ENCODE measurements at regions not wholly inside any gene's neighbourhood (a gene's known extent, or its start where the extent isn't known, plus 50 kb on each side); places are given as distances from the start of the nearest gene placed in this dataset.

GRCh38 chr14:85974602-85975001 is 444.7 kb downstream of the FLRT2 start:
- Mint-ChIP-seq H3K27me3 (ENCODE audit: insufficient read depth, low read depth) (peaks cover 2% of the 10 kb centered on the region), H3K4me3 (no peak overlapping the region), H3K4me1 (no peaks in the 10 kb centered on the region), H3K9me3 (peaks cover 24% of the 10 kb centered on the region), H3K27ac (no peak overlapping the region), H3K36me3 (no peaks in the 10 kb centered on the region)
- Histone ChIP-seq H3K4me2 (no peak overlapping the region), H3K9ac (no peak overlapping the region), H3K9me3 (ENCODE audit: low read depth) (no peaks in the 10 kb centered on the region), H3K4me1 (no peaks in the 10 kb centered on the region), H3K27me3 (no peaks in the 10 kb centered on the region), H4K20me1 (ENCODE audit: low read depth) (no peaks in the 10 kb centered on the region), H3K27ac (no peak overlapping the region), H3F3A (ENCODE audit: low read depth) (no peaks in the 10 kb centered on the region), H2AFZ (replicated peaks) (no peak overlapping the region), H3K4me3 (no peak overlapping the region), H3K36me3 (no peaks in the 10 kb centered on the region), H3K79me2 (ENCODE audit: low read depth) (no peaks in the 10 kb centered on the region)
- DNase-seq (ENCODE audit: low spot score): no peak
- TF ChIP-seq, protein P1, sequence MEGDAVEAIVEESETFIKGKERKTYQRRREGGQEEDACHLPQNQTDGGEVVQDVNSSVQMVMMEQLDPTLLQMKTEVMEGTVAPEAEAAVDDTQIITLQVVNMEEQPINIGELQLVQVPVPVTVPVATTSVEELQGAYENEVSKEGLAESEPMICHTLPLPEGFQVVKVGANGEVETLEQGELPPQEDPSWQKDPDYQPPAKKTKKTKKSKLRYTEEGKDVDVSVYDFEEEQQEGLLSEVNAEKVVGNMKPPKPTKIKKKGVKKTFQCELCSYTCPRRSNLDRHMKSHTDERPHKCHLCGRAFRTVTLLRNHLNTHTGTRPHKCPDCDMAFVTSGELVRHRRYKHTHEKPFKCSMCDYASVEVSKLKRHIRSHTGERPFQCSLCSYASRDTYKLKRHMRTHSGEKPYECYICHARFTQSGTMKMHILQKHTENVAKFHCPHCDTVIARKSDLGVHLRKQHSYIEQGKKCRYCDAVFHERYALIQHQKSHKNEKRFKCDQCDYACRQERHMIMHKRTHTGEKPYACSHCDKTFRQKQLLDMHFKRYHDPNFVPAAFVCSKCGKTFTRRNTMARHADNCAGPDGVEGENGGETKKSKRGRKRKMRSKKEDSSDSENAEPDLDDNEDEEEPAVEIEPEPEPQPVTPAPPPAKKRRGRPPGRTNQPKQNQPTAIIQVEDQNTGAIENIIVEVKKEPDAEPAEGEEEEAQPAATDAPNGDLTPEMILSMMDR (IDR thresholded peaks at IDR 0.05): no peak
- no peak for TF ChIP-seq EZH2phosphoT487 (IDR thresholded peaks at IDR 0.05)
- TF ChIP-seq EZH2 (IDR thresholded peaks at IDR 0.05): no peak

DNA sequence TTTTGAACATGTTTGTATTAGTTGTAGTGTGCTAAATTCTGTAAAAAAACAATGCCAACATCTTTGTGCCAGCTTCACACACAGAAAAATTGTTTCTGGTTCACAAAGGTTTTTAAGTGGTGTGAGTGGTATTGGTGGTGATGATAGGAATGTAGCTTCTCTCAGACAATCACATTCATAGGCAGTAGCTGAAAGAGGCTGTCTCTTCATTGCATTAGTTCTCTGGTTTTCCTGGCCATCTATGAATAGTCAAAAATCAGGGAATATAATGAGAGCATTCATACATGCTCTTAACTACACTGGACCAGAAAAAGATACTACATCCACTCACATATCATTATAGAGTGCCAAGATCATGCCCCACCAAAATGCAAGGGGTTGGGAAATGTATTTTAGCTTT is 433.5 kb downstream of the FLRT2 start:
- Histone ChIP-seq H2AFZ (replicated peaks) (no peak overlapping the region), H4K20me1 (ENCODE audit: low read depth) (no peaks in the 10 kb centered on the region), H3F3A (ENCODE audit: low read depth) (no peaks in the 10 kb centered on the region), H3K9ac (no peak overlapping the region), H3K4me3 (no peak overlapping the region), H3K36me3 (no peaks in the 10 kb centered on the region), H3K4me2 (no peak overlapping the region), H3K79me2 (ENCODE audit: low read depth) (no peaks in the 10 kb centered on the region), H3K27me3 (no peaks in the 10 kb centered on the region), H3K9me3 (ENCODE audit: low read depth) (no peaks in the 10 kb centered on the region), H3K4me1 (no peaks in the 10 kb centered on the region), H3K27ac (no peak overlapping the region)
- DNase-seq (ENCODE audit: low spot score): no peak
- H3K4me3 Mint-ChIP-seq: no peak overlapping the region
- no peaks in the 10 kb centered on the region for H3K27me3 Mint-ChIP-seq (ENCODE audit: insufficient read depth, low read depth)
- H3K36me3 Mint-ChIP-seq: no peaks in the 10 kb centered on the region
- H3K4me1 Mint-ChIP-seq: no peaks in the 10 kb centered on the region
- no peak overlapping the region for H3K27ac Mint-ChIP-seq
- H3K9me3 Mint-ChIP-seq: no peaks in the 10 kb centered on the region
- TF ChIP-seq, protein P1 (IDR thresholded peaks at IDR 0.05): no peak
- TF ChIP-seq EZH2 (IDR thresholded peaks at IDR 0.05) (no peak), EZH2phosphoT487 (IDR thresholded peaks at IDR 0.05) (no peak)

GRCh38 chr14:85960756-85961155 is 430.8 kb downstream of the FLRT2 start:
- Mint-ChIP-seq H3K4me3 (no peak overlapping the region), H3K36me3 (no peaks in the 10 kb centered on the region), H3K4me1 (no peaks in the 10 kb centered on the region), H3K9me3 (no peaks in the 10 kb centered on the region), H3K27ac (no peak overlapping the region), H3K27me3 (ENCODE audit: insufficient read depth, low read depth) (no peaks in the 10 kb centered on the region)
- Histone ChIP-seq H3K4me1 (no peaks in the 10 kb centered on the region), H3K4me2 (no peak overlapping the region), H3K9ac (no peak overlapping the region), H3K27me3 (no peaks in the 10 kb centered on the region), H3K4me3 (no peak overlapping the region), H2AFZ (replicated peaks) (no peak overlapping the region), H3K79me2 (ENCODE audit: low read depth) (no peaks in the 10 kb centered on the region), H3K27ac (no peak overlapping the region), H4K20me1 (ENCODE audit: low read depth) (no peaks in the 10 kb centered on the region), H3F3A (ENCODE audit: low read depth) (no peaks in the 10 kb centered on the region), H3K36me3 (no peaks in the 10 kb centered on the region), H3K9me3 (ENCODE audit: low read depth) (no peaks in the 10 kb centered on the region)
- no peak for TF ChIP-seq EZH2 (IDR thresholded peaks at IDR 0.05)
- TF ChIP-seq, protein P1 (IDR thresholded peaks at IDR 0.05): no peak
- no peak for TF ChIP-seq EZH2phosphoT487 (IDR thresholded peaks at IDR 0.05)
- DNase-seq (ENCODE audit: low spot score): no peak

Measured in neural progenitor cell (in vitro differentiated cells).